IPS-11a (cell line): ENCODE measurements at regions not wholly inside any gene's neighbourhood (a gene's known extent, or its start where the extent isn't known, plus 50 kb on each side); places are given as distances from the start of the nearest gene placed in this dataset.

Experiments
- H3K4me3 ChIP-seq: one replicate; pipeline ENCODE4 v1.5.1; 2013; ENCODE audit warnings: low read depth, low read length, control low read depth

GRCh38 chr3:193870376-193871219, 265.4 kb upstream of the HES1 start:
- no peak overlapping the region for H3K4me3 ChIP-seq

- H3K4me3 ChIP-seq: no peak overlapping the region
These were observed 264.8 kb upstream of the HES1 start for GRCh38 chr3:193871220-193871485.

GRCh38 chr3:193872265-193872753, 263.6 kb upstream of the HES1 start:
- no peak overlapping the region for H3K4me3 ChIP-seq

GRCh38 chr3:193873426-193874201, 262.3 kb upstream of the HES1 start:
- H3K4me3 ChIP-seq: no peak overlapping the region

GRCh38 chr3:193874512-193874911, 261.4 kb upstream of the HES1 start:
- H3K4me3 ChIP-seq: no peak overlapping the region

- H3K4me3 ChIP-seq: no peak overlapping the region
These were observed 260.9 kb upstream of the HES1 start for GRCh38 chr3:193874997-193875593.

GRCh38 chr3:193875601-193876321, 260.2 kb upstream of the HES1 start:
- no peak overlapping the region for H3K4me3 ChIP-seq

- H3K4me3 ChIP-seq: no peak overlapping the region
These were observed 256.7 kb upstream of the HES1 start for GRCh38 chr3:193879099-193879863.

- no peak overlapping the region for H3K4me3 ChIP-seq
These were observed 256.1 kb upstream of the HES1 start for GRCh38 chr3:193879864-193880242.

- H3K4me3 ChIP-seq: no peak overlapping the region
These were observed 253.9 kb upstream of the HES1 start for GRCh38 chr3:193882091-193882490.

GRCh38 chr3:193883551-193883950, 252.4 kb upstream of the HES1 start:
- H3K4me3 ChIP-seq: no peak overlapping the region

- H3K4me3 ChIP-seq: no peak overlapping the region
These were observed 251.9 kb upstream of the HES1 start for GRCh38 chr3:193884027-193884426.

- H3K4me3 ChIP-seq: no peak overlapping the region
These were observed 251.3 kb upstream of the HES1 start for GRCh38 chr3:193884652-193885051.

GRCh38 chr3:193885832-193886231, 250.1 kb upstream of the HES1 start:
- no peak overlapping the region for H3K4me3 ChIP-seq

GRCh38 chr3:193890016-193890897, 245.7 kb upstream of the HES1 start:
- no peak overlapping the region for H3K4me3 ChIP-seq

GRCh38 chr3:193894121-193894863, 241.7 kb upstream of the HES1 start:
- no peak overlapping the region for H3K4me3 ChIP-seq

- no peak overlapping the region for H3K4me3 ChIP-seq
These were observed 240.5 kb upstream of the HES1 start for GRCh38 chr3:193895409-193895808.

- H3K4me3 ChIP-seq: no peak overlapping the region
These were observed 239.5 kb upstream of the HES1 start for GRCh38 chr3:193896419-193896818.

GRCh38 chr3:193897288-193897687, 238.7 kb upstream of the HES1 start:
- no peak overlapping the region for H3K4me3 ChIP-seq
